Transverse colon (tissue), 4 donors: ENCODE measurements at regions not wholly inside any gene's neighbourhood (a gene's known extent, or its start where the extent isn't known, plus 50 kb on each side); places are given as distances from the start of the nearest gene placed in this dataset.

Experiments
- DNase-seq: peaks from one replicate; pipeline ENCODE4 v3.0.0-alpha.2; 2019
- H3K27ac ChIP-seq, 4 donors: fragments of 200-600 bp; sonication (generic); 2 replicates each; pipeline ENCODE4 v1.5.1; 2016 to 2018; ENCODE audit warnings: inconsistent platforms in 4 of 4
- H3K27me3 ChIP-seq: fragments of 200-600 bp; sonication (generic); 2 replicates; pipeline ENCODE4 v1.5.1; 2017; ENCODE audit warnings: inconsistent platforms
- H3K36me3 ChIP-seq, 4 donors: fragments of 200-600 bp; sonication (generic); 2 replicates each; pipeline ENCODE4 v1.5.1; 2017 to 2019; ENCODE audit warnings: inconsistent platforms in 4 of 4
- H3K4me1 ChIP-seq, 4 donors: fragments of 200-600 bp; sonication (generic); 2 replicates each; pipeline ENCODE4 v1.5.1; 2017 to 2020; ENCODE audit warnings: inconsistent platforms in 4 of 4
- H3K4me3 ChIP-seq, 4 donors: fragments of 200-600 bp; sonication (generic); 1 replicate in 1 of 4; 2 replicates in 3 of 4; pipeline versions ENCODE4 v1.5.1 to v1.6.1; 2017 to 2019; ENCODE audit warnings: inconsistent platforms in 4 of 4
- H3K9me3 ChIP-seq, 2 donors: fragments of 200-600 bp; sonication (generic); 2 replicates each; pipeline ENCODE4 v1.5.1; 2017 to 2019; ENCODE audit warnings: inconsistent platforms in 2 of 2
- EP300 ChIP-seq: sonication (generic); formaldehyde crosslinking; IDR thresholded peaks from one replicate; pipeline ENCODE4 v1.6.1; 2017; ENCODE audit warnings: antibody characterized with exemption, low read depth
- POLR2A ChIP-seq: fragments of 450-650 bp; IDR thresholded peaks from one replicate; pipeline ENCODE4 v1.6.1; 2016; ENCODE audit warnings: antibody characterized with exemption, mild to moderate bottlenecking, moderate library complexity
- POLR2AphosphoS5 ChIP-seq, 3 donors: sonication (generic); formaldehyde crosslinking; IDR thresholded peaks; one replicate each; pipeline ENCODE4 v1.6.1; 2016; ENCODE audit warnings: antibody characterized with exemption in 3 of 3
- WGBS, 2 donors: methylation state at CpG; one replicate each; pipeline ENCODE4 v1.1.5; 2018; ENCODE audit warnings: low coverage in 1 of 2; 5-methylcytosine and 5-hydroxymethylcytosine counted together
- in situ Hi-C, 4 donors: fragments of 200-750 bp; cut with MboI; loops; one replicate each; pipeline versions ENCODE4 v1.15.0 to v1.15.1; 2017; ENCODE audit warnings: low sequenced_read_pairs in 3 of 4, low pct_ligation_motif_present in 1 of 4, low pct_unique_long_range_greater_than_20kb in 1 of 4
- intact Hi-C: fragments of 100-400 bp; cut with DNase I; formaldehyde crosslinking; loops from one replicate; pipeline ENCODE4 v1.15.1; 2023; ENCODE audit warnings: low total_unique reads
- TF ChIP-seq, protein P1 (sequence below), 5 experiments: fragments of 200-600 bp in 3 of 5; fragments of 450-650 bp in 2 of 5; sonication (generic) in 3 of 5; IDR thresholded peaks; 1 replicate in 2 of 5; 2 replicates in 3 of 5; pipeline ENCODE4 v1.5.1; 2016 to 2017; ENCODE audit warnings: antibody characterized with exemption in 5 of 5, inconsistent platforms in 3 of 5, mild to moderate bottlenecking in 2 of 5, moderate library complexity in 1 of 5

- H3K36me3 ChIP-seq: no peaks in the 10 kb centered on the region
- in situ Hi-C loops (no loop called here), intact Hi-C loops (no loop called here)
- no peaks in the 10 kb centered on the region for H3K9me3 ChIP-seq
- DNase-seq: no peak
- no peaks in the 10 kb centered on the region for H3K27me3 ChIP-seq
- 24 to 39% methylated on average over 2 of the region's 2 CpGs for WGBS, 2 donors
- peaks cover 0 to 56% (median 20%) of the 10 kb centered on the region in 4 donors for H3K4me1 ChIP-seq
- peak overlapping the region; percentile 82 to 90 (median 86) for H3K27ac ChIP-seq
- TF ChIP-seq POLR2AphosphoS5 (IDR thresholded peaks at IDR 0.05) (no peak), POLR2A (no peak), EP300 (no peak)
- TF ChIP-seq, protein P1, sequence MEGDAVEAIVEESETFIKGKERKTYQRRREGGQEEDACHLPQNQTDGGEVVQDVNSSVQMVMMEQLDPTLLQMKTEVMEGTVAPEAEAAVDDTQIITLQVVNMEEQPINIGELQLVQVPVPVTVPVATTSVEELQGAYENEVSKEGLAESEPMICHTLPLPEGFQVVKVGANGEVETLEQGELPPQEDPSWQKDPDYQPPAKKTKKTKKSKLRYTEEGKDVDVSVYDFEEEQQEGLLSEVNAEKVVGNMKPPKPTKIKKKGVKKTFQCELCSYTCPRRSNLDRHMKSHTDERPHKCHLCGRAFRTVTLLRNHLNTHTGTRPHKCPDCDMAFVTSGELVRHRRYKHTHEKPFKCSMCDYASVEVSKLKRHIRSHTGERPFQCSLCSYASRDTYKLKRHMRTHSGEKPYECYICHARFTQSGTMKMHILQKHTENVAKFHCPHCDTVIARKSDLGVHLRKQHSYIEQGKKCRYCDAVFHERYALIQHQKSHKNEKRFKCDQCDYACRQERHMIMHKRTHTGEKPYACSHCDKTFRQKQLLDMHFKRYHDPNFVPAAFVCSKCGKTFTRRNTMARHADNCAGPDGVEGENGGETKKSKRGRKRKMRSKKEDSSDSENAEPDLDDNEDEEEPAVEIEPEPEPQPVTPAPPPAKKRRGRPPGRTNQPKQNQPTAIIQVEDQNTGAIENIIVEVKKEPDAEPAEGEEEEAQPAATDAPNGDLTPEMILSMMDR (IDR thresholded peaks at IDR 0.05): no peak
- peak overlapping the region in 2 of 4 donors; percentile 1 to 34 for H3K4me3 ChIP-seq
Observed at GRCh38 chr3:177300842-177301241, 103.6 kb upstream of the TBL1XR1 start.

GRCh38 chr3:177306252-177306651 lies 109.0 kb upstream of the TBL1XR1 start:
- Histone ChIP-seq H3K27ac (no peak overlapping the region), H3K4me1 (peaks cover 0 to 26% (median 6%) of the 10 kb centered on the region in 4 donors), H3K36me3 (no peaks in the 10 kb centered on the region), H3K4me3 (no peak overlapping the region), H3K9me3 (peaks cover 0 to 7% of the 10 kb centered on the region in 2 donors), H3K27me3 (no peaks in the 10 kb centered on the region)
- intact Hi-C loops: no loop called here
- in situ Hi-C loops: no loop called here
- WGBS, 2 donors: 90 to 94% methylated on average over 2 of the region's 2 CpGs
- TF ChIP-seq, protein P1 (IDR thresholded peaks at IDR 0.05): no peak
- TF ChIP-seq POLR2A: no peak
- TF ChIP-seq POLR2AphosphoS5 (IDR thresholded peaks at IDR 0.05): no peak
- no peak for TF ChIP-seq EP300
- no peak for DNase-seq

GRCh38 chr3:177307391-177307790 lies 110.1 kb upstream of the TBL1XR1 start:
- DNase-seq: no peak
- WGBS, 2 donors: 88 to 91% methylated on average over 4 of the region's 4 CpGs
- intact Hi-C loops: loop anchor here (1.0 kb wide), 1 partner anchor 17 kb away; no protein-coding TSS in a partner anchor

DNA sequence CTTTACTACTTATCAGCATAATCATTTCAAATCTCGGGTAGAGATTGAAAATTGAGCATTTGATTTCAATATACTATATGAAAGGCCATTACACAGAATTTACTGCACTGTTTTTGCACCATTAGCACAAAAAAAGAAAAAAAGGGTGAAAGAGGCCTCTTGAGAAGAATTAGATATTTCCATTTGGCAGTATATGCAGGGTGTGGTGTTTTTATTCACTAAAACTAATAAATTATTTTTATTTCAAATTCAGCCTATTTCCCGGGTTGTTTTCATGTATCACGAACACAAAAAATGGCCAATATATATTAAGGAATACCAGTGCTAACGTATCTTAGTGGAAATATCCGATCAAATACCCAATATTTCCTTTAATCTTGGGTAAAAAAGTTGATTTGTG lies 110.5 kb upstream of the TBL1XR1 start:
- no peaks in the 10 kb centered on the region for H3K27me3 ChIP-seq
- no peak for DNase-seq
- in situ Hi-C loops: no loop called here
- no peak for TF ChIP-seq EP300
- no peak for TF ChIP-seq POLR2A
- no peak for TF ChIP-seq POLR2AphosphoS5 (IDR thresholded peaks at IDR 0.05)
- TF ChIP-seq, protein P1 (IDR thresholded peaks at IDR 0.05): no peak
- WGBS, 2 donors: 73 to 83% methylated on average over 5 of the region's 5 CpGs
- peaks cover 0 to 12% (median 2%) of the 10 kb centered on the region in 4 donors for H3K4me1 ChIP-seq
- peaks cover 0 to 7% of the 10 kb centered on the region in 2 donors for H3K9me3 ChIP-seq
- no peaks in the 10 kb centered on the region for H3K36me3 ChIP-seq
- H3K27ac ChIP-seq: no peak overlapping the region
- H3K4me3 ChIP-seq: no peak overlapping the region
- intact Hi-C loops: loop anchor here (1.0 kb wide), 1 partner anchor 16 kb away; no protein-coding TSS in a partner anchor

More at GRCh38 chr3:177307391-177307790, 110.1 kb upstream of the TBL1XR1 start:
- no peak for TF ChIP-seq POLR2AphosphoS5 (IDR thresholded peaks at IDR 0.05)
- TF ChIP-seq POLR2A: no peak
- no peak for TF ChIP-seq EP300
- TF ChIP-seq, protein P1 (IDR thresholded peaks at IDR 0.05): no peak
- no peak overlapping the region for H3K27ac ChIP-seq
- no peak overlapping the region for H3K4me3 ChIP-seq
- H3K9me3 ChIP-seq: peaks cover 0 to 7% of the 10 kb centered on the region in 2 donors
- no peaks in the 10 kb centered on the region for H3K36me3 ChIP-seq
- peaks cover 0 to 16% (median 3%) of the 10 kb centered on the region in 4 donors for H3K4me1 ChIP-seq
- in situ Hi-C loops: no loop called here
- no peaks in the 10 kb centered on the region for H3K27me3 ChIP-seq
